ENCODE measurements at regions not wholly inside any gene's neighbourhood (a gene's known extent, or its start where the extent isn't known, plus 50 kb on each side); places are given as distances from the start of the nearest gene placed in this dataset.
"Not testable (repeated sequence)": the region's sequence is repeated elsewhere in the genome, so short reads cannot be mapped to it uniquely, and the experiment has no call there.

DNA sequence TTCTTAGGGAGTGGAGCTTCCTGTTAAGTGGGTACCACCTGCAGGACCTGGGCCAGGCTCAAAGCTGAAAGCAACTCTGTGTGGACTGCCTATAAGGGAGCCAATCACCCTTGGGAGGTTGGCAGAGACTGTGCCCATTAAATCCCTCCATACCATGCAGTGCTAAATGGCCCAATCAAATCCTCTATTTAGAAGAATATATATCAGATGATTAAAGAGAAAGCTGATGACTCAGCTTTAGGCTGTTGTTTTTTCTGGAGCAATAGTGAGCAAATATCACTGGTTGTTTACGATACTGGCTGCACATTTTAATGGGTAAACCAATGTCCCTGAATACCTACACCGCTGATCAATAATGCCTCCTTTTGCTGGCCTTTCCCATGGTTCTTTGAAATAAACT lies 101.3 kb downstream of the TMX1 start:
- DNase-seq (ENCODE audit: insufficient read length, low spot score) (no peak), FAIRE-seq (no peak)

DNA sequence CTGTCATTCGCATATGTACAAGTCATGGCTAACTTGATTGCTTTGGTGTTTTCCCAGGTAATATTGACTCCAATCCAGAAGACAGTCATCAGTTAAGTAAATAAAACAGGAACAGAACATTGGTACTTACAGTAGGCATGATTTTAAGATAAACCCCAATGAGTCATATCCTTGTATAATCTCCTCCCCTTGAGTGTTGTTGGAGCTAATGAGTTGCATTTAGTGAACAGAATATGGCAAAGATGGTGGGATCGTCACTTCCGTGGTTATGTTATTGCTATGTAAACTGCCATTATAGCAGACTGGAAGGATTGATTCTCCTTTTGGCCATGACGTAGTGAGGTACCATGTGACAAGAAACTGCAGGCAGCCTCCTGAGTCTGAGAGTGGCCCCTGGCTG lies 102.2 kb downstream of the TMX1 start:
- FAIRE-seq (peak; percentile 46), DNase-seq (ENCODE audit: insufficient read length, low spot score) (peak; percentile 10)

DNA sequence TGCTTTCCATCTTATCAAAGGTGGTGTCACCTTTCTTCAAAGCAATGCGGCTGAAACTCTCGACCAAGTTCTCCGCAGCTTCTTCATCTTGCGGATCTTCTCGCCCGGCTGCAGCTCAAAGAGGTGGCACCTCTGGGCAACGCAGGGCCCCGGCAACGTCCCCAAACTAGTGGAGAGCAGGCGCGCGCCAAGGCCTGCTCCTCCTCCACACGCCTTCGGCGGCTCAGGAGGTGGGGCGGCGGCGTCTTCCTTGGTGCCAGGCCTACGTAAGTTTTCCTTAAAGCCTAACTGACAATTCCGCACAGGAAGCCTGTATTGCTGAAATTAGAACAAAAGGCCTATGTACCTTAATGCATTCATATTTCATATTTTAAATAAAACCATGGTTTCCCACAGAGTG lies 112.0 kb downstream of the TMX1 start:
- DNase-seq (ENCODE audit: insufficient read length, low spot score) (no peak), FAIRE-seq (no peak)

DNA sequence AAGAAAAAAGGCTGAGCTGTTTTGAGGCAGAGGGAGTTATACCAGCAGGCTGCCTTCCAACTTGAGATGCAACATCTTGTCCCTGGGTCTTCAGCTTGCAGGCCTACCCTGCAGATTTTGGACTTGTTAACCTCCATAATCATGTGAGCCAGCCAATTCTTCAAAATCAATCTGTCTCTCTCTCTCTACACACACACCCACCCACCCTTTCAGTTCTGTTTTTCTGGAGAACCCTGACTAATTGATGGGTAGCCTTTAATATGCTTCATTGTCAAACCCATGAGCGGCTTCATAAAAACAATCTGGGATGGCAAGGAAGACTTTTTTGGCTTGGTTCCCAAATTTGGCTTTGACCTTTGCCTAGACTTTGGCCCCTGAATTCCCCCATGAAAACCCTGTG lies 113.9 kb downstream of the TMX1 start:
- DNase-seq (ENCODE audit: insufficient read length, low spot score) (no peak), FAIRE-seq (no peak)

DNA sequence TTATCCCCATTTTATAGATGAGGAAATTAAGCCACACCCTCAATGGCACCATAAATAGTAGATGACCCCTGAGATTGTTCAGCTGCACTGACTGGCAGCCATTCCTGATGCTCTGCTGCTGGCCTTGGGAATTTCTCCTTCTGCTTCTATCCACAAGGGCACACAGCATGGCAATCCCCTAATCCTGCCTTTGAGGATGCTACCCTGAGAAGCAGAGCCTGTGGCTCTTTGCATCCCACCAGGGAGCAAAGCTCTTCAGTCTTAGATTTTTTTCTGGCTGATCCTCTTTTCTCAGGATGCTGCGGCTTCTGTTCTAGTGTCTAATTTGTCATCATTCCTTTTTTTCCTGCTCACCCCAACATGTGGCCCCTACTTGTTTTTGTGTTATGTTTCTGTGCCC lies 114.8 kb downstream of the TMX1 start:
- FAIRE-seq (no peak), DNase-seq (ENCODE audit: insufficient read length, low spot score) (no peak)

DNA sequence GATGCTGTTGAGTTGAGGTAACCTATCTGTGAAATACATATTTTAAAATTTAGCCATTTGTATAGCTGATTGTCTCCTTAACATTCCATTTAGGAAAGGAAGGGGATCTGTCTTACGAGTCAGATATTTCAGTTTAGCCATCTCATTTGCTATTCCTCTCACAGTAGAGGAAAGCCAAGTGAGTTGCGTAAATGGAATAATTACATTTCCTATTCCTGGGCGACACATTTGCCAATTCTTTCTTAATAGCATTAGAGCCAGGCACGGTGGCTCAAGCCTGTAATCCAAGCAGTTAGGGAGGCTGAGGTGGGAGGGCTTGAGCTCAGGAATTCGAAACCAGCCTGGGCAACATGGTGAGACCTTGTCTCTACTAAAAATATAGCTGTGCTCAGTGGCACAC lies 116.3 kb downstream of the TMX1 start:
- DNase-seq (ENCODE audit: insufficient read length, low spot score) (no peak), FAIRE-seq (no peak)

DNA sequence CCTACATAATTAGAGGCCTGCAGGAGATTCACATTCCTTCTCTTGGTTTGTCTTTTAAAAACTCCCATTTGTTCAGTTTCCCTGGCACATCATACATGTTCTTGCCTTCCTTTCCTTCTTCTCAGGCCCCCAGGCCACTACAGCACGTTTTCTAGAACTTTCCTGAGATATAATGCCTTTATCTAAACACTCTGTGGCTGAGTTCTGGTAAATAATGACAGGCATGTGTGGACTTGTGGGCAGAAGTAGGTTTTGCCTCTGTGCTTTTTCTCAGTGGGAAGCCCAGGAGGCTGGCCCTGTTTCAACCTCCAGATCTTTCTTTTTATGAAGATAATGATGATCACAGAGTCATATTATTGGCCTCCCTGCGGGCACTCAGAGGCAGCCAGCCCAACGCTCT lies 117.2 kb downstream of the TMX1 start:
- no peak for DNase-seq (ENCODE audit: insufficient read length, low spot score)
- FAIRE-seq, result no peak

DNA sequence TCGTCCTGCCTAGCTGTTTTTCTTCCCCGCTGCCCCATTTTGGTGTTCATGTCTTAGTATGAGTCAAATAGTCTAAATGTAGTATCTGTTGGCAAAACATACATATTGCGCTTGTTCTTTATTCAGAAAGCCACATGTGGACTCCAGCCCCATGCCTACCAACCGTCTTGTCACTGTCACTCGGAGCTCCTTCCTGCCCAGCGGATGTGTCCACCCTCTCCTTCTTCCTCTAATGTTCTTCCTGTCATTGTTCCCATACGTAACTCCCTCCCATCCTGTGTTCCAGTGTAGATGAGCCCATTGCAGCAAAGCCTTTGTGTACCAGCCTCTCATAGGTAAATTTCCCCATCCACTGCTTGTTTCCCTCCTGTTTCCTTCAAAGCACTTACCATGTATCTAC lies 120.5 kb downstream of the TMX1 start:
- no peak for DNase-seq (ENCODE audit: insufficient read length, low spot score)
- no peak for FAIRE-seq

DNA sequence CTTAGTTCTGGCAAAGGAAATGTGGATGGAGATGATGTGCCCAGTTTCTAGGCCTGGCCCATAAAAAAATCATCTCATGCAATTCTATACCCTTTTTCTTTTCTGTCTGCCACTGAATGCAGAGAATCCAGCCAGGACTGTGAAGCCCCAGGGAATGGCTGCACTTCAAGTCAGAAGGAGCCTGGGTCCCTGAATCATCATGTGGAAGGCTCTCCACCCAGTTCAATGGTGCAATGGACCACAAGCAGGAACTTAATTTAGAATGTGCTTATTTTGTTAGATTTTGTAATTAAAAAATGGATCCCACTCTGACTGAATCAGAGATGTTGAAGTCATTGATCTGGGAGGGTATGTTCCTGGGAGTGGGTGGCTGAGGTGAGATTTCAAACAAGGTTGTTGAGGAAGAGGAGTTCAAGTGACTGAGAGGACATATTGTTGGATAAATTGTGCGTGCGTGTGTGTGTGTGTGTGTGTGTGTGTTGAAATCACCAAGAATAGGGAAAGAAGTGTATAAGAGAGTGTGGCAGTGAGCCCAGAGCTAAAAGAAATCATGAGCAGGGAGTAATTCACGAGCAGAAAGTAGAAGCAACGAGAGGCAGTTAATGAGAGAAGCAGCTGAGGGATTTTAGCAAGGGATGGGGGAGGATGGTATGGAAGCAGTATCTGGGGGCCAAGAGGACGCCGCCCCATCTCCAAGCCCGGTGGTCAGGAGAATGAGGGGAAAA lies 125.4 kb downstream of the TMX1 start:
- DNase-seq (ENCODE audit: insufficient read length, low spot score) (no peak), FAIRE-seq (no peak)

DNA sequence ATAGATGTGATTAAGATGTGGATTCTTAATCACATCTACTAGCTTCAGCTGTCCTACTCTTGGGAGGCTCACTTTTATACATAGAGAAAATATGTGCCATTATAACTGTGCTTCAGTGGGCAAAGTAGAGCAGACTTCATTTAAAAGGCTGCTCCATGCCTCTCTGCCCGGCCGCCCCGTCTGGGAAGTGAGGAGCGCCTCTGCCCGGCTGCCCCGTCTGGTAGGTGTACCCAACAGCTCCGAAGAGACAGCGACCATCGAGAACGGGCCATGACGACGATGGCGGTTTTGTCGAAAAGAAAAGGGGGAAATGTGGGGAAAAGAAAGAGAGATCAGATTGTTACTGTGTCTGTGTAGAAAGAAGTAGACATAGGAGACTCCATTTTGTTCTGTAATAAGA lies 126.4 kb downstream of the TMX1 start:
- not testable (repeated sequence) for DNase-seq (ENCODE audit: insufficient read length, low spot score)

DNA sequence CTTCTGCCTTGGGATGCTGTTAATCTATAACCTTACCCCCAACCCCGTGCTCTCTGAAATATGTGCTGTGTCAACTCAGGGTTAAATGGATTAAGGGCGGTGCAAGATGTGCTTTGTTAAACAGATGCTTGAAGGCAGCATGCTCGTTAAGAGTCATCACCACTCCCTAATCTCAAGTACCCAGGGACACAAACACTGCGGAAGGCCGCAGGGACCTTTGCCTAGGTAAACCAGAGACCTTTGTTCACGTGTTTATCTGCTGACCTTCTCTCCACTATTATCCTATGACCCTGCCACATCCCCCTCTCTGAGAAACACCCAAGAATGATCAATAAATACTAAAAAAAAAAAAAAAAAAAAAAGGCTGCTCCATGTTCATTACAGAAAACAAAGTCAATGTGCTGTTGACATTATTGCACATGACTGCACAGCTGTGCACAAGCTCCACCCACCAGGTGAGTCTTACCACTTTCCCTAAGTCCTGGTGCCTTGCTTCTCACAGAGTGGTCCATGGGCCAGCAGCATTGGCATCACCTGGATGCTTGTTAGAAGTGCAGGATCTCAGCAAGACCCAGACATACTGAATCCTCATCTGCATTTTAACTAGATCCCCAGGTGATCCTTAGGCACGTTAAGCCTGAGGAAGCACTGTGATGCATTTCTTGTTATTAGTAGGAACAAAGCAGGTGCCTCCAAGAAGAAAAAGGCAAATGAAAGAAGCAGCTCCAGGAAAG lies 127.0 kb downstream of the TMX1 start:
- DNase-seq (ENCODE audit: insufficient read length, low spot score); FAIRE-seq: not testable (repeated sequence)

More for the DNA sequence above, 126.4 kb downstream of the TMX1 start:
- FAIRE-seq, result not testable (repeated sequence)

DNA sequence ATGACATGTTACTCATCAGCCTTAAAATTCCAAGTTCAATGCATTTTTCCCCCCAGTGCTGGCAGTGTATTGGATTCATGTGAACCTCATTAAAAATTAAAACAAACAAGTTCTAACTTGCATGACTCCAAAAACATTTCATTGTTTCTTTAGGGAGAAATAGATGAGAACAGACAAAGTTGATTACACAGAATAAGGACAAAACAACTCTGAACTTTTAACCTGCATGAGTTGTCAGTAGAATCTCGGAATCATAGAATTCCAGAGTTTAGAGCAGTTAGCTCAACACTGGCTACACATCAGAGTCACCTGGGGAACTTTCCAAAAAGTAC lies 127.5 kb downstream of the TMX1 start:
- DNase-seq (ENCODE audit: insufficient read length, low spot score) (no peak), FAIRE-seq (no peak)

DNA sequence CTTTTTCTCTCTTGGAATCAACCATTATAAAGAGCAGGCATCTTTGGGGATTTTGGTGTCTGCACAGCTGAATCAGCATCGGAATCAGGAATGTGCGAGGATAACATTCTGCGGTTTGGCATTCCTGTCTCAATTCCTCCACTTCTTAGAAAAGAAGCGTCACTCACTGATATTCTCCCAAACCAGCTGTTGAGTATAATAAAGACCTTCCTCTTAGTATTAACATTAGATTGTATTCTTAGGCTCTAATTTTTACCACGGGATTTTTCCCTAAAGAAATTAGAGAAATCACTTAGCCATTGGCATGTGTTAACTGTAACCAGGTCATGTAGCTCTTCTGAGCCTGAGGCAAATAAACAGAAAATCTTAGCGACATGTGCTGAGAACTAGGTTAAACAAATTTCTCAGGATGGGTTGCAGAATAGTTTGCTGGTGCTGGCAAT lies 128.7 kb downstream of the TMX1 start:
- DNase-seq (ENCODE audit: insufficient read length, low spot score), result no peak

DNA sequence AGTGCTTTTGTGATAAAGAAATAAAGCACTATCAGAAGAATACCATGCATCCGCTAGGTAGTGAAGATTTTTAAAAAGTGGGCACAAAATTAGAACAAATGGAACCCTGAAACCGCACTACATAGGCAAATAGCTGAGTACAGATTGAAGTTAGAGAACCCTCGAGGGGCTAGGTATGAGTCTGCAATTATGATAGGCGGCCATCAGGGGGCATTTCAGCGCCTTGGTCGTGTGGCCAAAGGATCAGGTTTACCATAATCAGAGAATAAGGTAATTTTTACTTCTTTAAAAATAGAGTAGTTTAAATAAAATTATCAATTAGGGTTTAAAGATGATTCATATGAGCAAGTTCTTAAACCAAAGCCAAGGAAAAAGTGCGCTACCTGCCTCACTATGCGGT lies 129.8 kb downstream of the TMX1 start:
- FAIRE-seq, result no peak
- DNase-seq (ENCODE audit: insufficient read length, low spot score), result no peak

More for the DNA sequence above, 128.7 kb downstream of the TMX1 start:
- no peak for FAIRE-seq

DNA sequence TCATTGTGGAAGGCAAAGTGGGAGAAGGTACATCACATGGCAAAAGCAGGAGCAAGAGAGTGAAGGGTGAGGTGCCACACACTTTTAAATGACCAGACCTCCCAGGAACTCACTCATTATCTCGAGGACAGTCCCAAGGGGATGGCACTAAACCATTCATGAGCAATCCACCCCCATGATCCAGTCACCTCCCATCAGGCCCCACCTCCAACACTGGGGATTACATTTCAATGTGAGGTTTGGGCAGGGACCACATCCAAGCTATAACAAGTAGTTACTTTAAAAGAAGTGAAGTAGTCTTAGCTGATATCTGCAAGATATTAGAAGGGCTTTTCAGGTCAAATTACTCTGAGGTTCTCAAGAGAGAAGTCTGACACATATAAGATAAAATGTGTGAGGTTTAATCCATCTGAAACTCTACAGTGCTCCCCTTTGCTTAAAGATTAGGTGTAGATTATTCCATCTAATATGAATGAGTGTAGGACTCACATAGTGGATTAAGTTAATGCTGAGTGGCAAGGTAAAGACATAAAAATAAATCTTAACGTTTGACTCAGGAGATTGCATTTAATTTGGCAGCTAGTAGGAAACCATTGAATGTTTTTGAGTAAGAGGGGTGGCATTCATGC lies 130.8 kb downstream of the TMX1 start:
- FAIRE-seq (no peak), DNase-seq (ENCODE audit: insufficient read length, low spot score) (no peak)

DNA sequence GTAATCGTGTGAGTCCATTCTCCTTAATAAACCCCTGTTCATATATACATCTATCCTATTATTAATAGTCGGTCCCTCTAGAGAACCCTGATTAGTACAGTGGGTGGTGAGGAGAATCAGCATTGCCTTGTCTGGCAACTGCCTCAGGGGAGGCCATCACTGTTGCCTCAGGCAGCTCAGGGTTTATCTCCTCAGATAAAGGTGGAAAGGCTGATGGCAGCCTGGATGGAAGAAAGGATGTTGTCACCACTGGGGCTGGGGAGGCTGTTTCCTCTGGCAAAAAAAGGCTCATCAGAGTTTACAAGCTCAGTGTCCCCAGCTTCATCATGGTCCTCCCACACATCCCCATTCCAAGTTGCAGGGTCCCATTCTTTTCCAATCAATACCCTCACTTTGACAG lies 137.1 kb downstream of the TMX1 start:
- not testable (repeated sequence) for DNase-seq (ENCODE audit: insufficient read length, low spot score); FAIRE-seq

DNA sequence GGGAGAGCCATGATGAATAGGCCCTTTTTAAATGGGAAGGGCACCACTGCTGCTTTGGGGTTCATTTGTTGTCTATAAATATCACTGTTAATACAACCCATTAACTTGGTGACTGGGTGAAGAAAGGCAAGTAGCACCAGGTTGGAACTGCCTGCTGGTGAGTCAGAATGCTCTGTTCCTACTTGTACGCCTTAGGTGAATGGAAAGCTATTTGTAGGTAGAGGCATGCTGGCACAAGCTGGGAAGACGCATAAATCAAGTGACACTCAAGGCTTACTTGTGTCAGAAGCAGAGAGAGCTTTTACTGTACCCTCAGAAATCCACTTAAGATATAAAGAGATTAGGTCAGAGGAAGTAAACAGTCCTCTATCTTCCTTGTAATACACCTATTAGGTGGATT lies 142.5 kb downstream of the TMX1 start:
- no peak for DNase-seq (ENCODE audit: insufficient read length, low spot score)
- FAIRE-seq, result no peak

DNA sequence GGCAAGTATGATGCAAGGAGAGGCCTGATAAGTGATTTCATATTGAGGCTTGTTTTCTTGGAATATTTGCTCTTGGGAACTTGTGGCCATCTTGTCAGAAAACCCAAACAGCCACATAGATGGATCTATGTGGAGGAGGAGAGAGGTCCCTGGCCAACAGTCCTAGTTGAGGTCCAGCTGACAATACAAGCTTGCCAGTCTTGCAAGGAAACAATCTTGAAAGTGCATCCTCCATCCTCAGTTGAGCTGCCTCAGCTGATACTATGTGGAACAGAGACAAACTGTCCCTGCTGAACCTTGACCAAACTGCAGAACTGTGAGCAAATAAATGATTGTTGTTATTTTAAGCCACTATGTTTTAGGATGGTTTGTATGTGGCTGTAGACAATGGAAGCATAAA lies 146.4 kb downstream of the TMX1 start:
- FAIRE-seq (no peak), DNase-seq (ENCODE audit: insufficient read length, low spot score) (no peak)

DNA sequence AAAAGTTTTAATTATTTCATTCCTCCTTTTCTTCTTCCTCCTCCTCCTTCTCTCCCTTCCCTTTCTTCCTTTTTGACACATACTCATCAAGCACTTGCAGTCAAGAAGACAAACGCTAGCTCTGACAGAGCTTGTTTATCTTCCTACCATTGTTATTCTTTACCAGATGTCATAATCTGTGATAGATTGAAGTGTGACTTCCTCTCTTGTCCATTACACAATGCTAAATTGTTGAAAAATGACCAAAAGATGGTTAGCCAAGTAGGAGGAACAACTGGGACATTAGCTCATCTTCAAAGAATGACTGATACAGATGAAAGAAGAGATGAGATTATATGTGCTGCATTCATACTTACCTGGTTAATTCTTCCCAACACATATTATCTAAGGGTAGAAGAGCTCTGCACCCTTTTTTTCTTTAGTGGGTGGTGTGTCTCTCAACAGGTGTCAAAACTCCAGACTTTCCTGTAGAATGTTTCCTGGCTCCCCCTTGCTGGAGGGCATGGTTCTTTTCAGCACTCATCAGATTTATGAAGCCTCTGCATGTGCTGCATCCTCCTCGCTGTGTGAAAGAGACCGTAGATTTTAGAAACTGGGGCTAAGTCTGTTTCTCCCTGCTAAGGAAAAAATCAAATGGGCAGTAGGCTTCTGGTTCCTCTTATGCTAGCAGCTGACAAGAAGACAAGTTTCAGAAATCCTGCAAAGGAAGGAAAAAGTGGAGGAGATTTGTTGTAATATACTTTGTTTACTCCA lies 147.1 kb downstream of the TMX1 start:
- DNase-seq (ENCODE audit: insufficient read length, low spot score), result no peak
- FAIRE-seq, result peak; percentile 16

DNA sequence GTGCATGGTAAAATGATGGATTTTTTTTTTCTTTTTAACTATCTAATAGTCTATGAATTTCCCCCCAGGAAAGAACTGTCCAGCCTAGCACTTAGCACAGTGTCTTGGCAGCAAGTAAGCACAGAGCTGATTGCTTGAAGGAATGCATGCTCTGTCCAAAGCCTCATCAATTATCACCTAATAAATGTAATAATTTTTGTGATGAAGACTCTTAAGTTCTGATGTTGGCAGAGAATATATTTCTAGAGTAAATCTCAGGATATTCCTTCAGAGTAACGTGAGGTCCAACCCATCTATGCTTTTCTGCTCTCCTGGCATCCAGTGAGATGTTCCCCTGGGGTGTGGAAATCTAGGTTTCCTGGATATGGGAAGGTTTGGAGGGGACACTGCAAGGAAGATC lies 152.4 kb downstream of the TMX1 start:
- DNase-seq (ENCODE audit: insufficient read length, low spot score) (no peak), FAIRE-seq (no peak)

DNA sequence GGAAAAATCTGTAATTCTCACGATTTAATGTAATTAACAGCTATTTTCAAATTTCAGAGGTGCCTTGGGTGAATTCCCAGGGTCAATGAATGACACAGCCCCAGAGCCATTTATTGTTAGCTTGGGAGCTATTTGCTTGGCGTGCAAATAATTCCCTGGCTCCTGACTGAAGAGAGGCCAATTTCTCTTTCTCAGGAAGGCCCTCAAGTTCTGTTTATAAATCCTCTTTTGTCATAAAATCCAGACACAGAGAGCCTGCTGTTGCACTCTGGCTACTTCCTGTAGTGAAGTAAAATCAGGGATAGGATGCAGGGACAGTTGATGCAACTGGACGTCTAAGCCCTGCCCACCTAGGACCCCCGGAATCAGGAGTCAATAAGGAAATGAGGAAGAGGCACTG lies 154.3 kb downstream of the TMX1 start:
- DNase-seq (ENCODE audit: insufficient read length, low spot score) (no peak), FAIRE-seq (no peak)

All from HTR-8/SVneo (cell line).